ENCODE measurements at regions not wholly inside any gene's neighbourhood (a gene's known extent, or its start where the extent isn't known, plus 50 kb on each side); places are given as distances from the start of the nearest gene placed in this dataset.

DNA sequence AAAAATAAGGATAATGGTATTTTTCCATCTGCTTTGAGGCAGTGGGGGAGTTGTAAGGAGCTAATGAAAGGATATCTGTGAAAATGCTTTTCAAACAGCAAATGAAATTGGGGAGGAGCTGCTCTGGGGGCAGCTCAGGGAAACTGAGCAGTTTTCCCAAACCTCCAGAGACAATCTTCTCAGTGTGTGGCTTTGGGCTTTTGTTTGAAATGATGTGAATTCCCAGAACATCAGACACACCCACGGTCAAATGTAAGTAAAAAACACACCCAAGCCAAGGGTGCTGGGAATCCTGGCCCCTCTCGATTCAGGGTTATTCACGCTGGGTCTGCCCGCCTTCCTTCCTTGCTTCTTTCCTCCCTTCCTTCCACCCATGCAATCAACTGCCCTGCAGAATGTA is 512.6 kb downstream of the BNC2 start:
- Mint-ChIP-seq H3K36me3 (ENCODE audit: low read depth, unreplicated experiment) (peaks cover 4% of the 10 kb centered on the region), H3K4me1 (ENCODE audit: unreplicated experiment) (peaks cover 10% of the 10 kb centered on the region), H3K9me3 (ENCODE audit: unreplicated experiment) (no peaks in the 10 kb centered on the region), H3K27ac (ENCODE audit: unreplicated experiment) (no peak overlapping the region), H3K4me3 (ENCODE audit: unreplicated experiment) (no peak overlapping the region), H3K27me3 (ENCODE audit: unreplicated experiment) (no peaks in the 10 kb centered on the region)
- TF ChIP-seq, protein P1, sequence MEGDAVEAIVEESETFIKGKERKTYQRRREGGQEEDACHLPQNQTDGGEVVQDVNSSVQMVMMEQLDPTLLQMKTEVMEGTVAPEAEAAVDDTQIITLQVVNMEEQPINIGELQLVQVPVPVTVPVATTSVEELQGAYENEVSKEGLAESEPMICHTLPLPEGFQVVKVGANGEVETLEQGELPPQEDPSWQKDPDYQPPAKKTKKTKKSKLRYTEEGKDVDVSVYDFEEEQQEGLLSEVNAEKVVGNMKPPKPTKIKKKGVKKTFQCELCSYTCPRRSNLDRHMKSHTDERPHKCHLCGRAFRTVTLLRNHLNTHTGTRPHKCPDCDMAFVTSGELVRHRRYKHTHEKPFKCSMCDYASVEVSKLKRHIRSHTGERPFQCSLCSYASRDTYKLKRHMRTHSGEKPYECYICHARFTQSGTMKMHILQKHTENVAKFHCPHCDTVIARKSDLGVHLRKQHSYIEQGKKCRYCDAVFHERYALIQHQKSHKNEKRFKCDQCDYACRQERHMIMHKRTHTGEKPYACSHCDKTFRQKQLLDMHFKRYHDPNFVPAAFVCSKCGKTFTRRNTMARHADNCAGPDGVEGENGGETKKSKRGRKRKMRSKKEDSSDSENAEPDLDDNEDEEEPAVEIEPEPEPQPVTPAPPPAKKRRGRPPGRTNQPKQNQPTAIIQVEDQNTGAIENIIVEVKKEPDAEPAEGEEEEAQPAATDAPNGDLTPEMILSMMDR (IDR thresholded peaks at IDR 0.05; ENCODE audit: unreplicated experiment): no peak
- no peak for DNase-seq (ENCODE audit: low spot score)

DNA sequence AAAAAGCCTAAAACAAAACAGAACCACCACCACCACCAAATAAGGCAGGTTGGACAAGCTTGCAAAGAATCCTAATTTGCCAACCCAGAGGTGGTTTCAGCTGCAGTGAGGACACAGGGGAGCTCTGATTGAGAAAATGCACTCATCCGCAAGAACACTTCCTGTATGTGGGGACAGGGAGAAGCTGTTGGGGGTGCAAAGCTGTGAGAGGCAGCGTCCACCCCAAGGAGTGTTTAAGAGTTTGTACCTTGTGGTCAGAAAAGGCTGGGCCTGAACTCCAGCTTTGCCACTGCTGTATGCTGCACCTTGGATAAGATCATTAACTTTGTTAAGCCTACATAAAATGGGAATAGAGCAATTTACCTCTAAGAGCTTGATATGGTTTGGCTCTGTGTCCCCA is 511.7 kb downstream of the BNC2 start:
- DNase-seq (ENCODE audit: low spot score): no peak
- Mint-ChIP-seq H3K4me1 (ENCODE audit: unreplicated experiment) (peaks cover 10% of the 10 kb centered on the region), H3K9me3 (ENCODE audit: unreplicated experiment) (no peaks in the 10 kb centered on the region), H3K36me3 (ENCODE audit: low read depth, unreplicated experiment) (peaks cover 4% of the 10 kb centered on the region), H3K27ac (ENCODE audit: unreplicated experiment) (no peak overlapping the region), H3K4me3 (ENCODE audit: unreplicated experiment) (no peak overlapping the region), H3K27me3 (ENCODE audit: unreplicated experiment) (no peaks in the 10 kb centered on the region)
- TF ChIP-seq, protein P1 (IDR thresholded peaks at IDR 0.05; ENCODE audit: unreplicated experiment): no peak

All from endothelial cell (in vitro differentiated cells).